ENCODE measurements at regions not wholly inside any gene's neighbourhood (a gene's known extent, or its start where the extent isn't known, plus 50 kb on each side); places are given as distances from the start of the nearest gene placed in this dataset.

- no peaks in the 10 kb centered on the region for H3K36me3 Mint-ChIP-seq (ENCODE audit: insufficient read depth, unreplicated experiment)
- intact Hi-C loops (cut with micrococcal nuclease; ENCODE audit: unreplicated experiment), result no loop called here
- Histone ChIP-seq H3K36me3 (ENCODE audit: control insufficient read depth, insufficient read depth, low read length) (no peaks in the 10 kb centered on the region), H3K27me3 (replicated peaks; ENCODE audit: control insufficient read depth, insufficient read depth, low read length) (no peaks in the 10 kb centered on the region), H3K4me1 (peaks cover 7% of the 10 kb centered on the region), H3K9me3 (no peaks in the 10 kb centered on the region), H3K4me3 (ENCODE audit: low read depth, low read length) (no peak overlapping the region)
- peak overlapping the region; percentile 2 for H3K27ac Mint-ChIP-seq (ENCODE audit: unreplicated experiment)
- no peak for TF ChIP-seq CTCF (IDR thresholded peaks at IDR 0.05; ENCODE audit: insufficient read depth in 1 of 2, low read depth in 1 of 2, low read length in 1 of 2, severe bottlenecking in 1 of 2, unreplicated experiment in 1 of 2)
- no TSS peak for BruUV-seq (replicated peaks)
- H3K27me3 Mint-ChIP-seq (ENCODE audit: insufficient read depth, unreplicated experiment), result no peaks in the 10 kb centered on the region
- DNase-seq, result no peak
- no peaks in the 10 kb centered on the region for H3K9me3 Mint-ChIP-seq (ENCODE audit: unreplicated experiment)
- CTCF ChIA-PET, result no interaction called here
- peaks cover 18% of the 10 kb centered on the region for H3K4me1 Mint-ChIP-seq (ENCODE audit: low read depth, unreplicated experiment)
- H3K4me3 Mint-ChIP-seq (ENCODE audit: unreplicated experiment), result no peak overlapping the region
- POLR2A ChIA-PET, result no interaction called here
Measured at GRCh38 chr2:41955316-41956043, 92.3 kb upstream of the PKDCC start.

- H3K4me3 Mint-ChIP-seq (ENCODE audit: unreplicated experiment), result no peak overlapping the region
Measured at GRCh38 chr2:41957431-41957830, 90.4 kb upstream of the PKDCC start.

GRCh38 chr2:41958251-41958650 lies 89.6 kb upstream of the PKDCC start:
- H3K9me3 ChIP-seq, result no peaks in the 10 kb centered on the region
- intact Hi-C loops (cut with micrococcal nuclease; ENCODE audit: unreplicated experiment), result no loop called here
- no peak overlapping the region for H3K4me3 ChIP-seq (ENCODE audit: low read depth, low read length)
- Mint-ChIP-seq H3K27ac (ENCODE audit: unreplicated experiment) (no peak overlapping the region), H3K4me3 (ENCODE audit: unreplicated experiment) (no peak overlapping the region), H3K9me3 (ENCODE audit: unreplicated experiment) (no peaks in the 10 kb centered on the region), H3K27me3 (ENCODE audit: insufficient read depth, unreplicated experiment) (no peaks in the 10 kb centered on the region), H3K4me1 (ENCODE audit: low read depth, unreplicated experiment) (peaks cover 25% of the 10 kb centered on the region), H3K36me3 (ENCODE audit: insufficient read depth, unreplicated experiment) (no peaks in the 10 kb centered on the region)
- no peak for DNase-seq
- POLR2A ChIA-PET, result no interaction called here
- no peaks in the 10 kb centered on the region for H3K27me3 ChIP-seq (replicated peaks; ENCODE audit: control insufficient read depth, insufficient read depth, low read length)
- no peaks in the 10 kb centered on the region for H3K36me3 ChIP-seq (ENCODE audit: control insufficient read depth, insufficient read depth, low read length)
- BruUV-seq (replicated peaks), result no TSS peak
- TF ChIP-seq CTCF (IDR thresholded peaks at IDR 0.05; ENCODE audit: insufficient read depth in 1 of 2, low read depth in 1 of 2, low read length in 1 of 2, severe bottlenecking in 1 of 2, unreplicated experiment in 1 of 2), result no peak
- peaks cover 6% of the 10 kb centered on the region for H3K4me1 ChIP-seq
- CTCF ChIA-PET, result no interaction called here

More at GRCh38 chr2:41957431-41957830, 90.4 kb upstream of the PKDCC start:
- Mint-ChIP-seq H3K4me1 (ENCODE audit: low read depth, unreplicated experiment) (peaks cover 24% of the 10 kb centered on the region), H3K9me3 (ENCODE audit: unreplicated experiment) (no peaks in the 10 kb centered on the region), H3K36me3 (ENCODE audit: insufficient read depth, unreplicated experiment) (no peaks in the 10 kb centered on the region), H3K27me3 (ENCODE audit: insufficient read depth, unreplicated experiment) (no peaks in the 10 kb centered on the region), H3K27ac (ENCODE audit: unreplicated experiment) (no peak overlapping the region)
- no peak for DNase-seq
- intact Hi-C loops (cut with micrococcal nuclease; ENCODE audit: unreplicated experiment), result no loop called here
- Histone ChIP-seq H3K9me3 (no peaks in the 10 kb centered on the region), H3K27me3 (replicated peaks; ENCODE audit: control insufficient read depth, insufficient read depth, low read length) (no peaks in the 10 kb centered on the region), H3K4me1 (no peaks in the 10 kb centered on the region), H3K4me3 (ENCODE audit: low read depth, low read length) (no peak overlapping the region), H3K36me3 (ENCODE audit: control insufficient read depth, insufficient read depth, low read length) (no peaks in the 10 kb centered on the region)
- TF ChIP-seq CTCF (IDR thresholded peaks at IDR 0.05; ENCODE audit: insufficient read depth in 1 of 2, low read depth in 1 of 2, low read length in 1 of 2, severe bottlenecking in 1 of 2, unreplicated experiment in 1 of 2), result no peak
- BruUV-seq (replicated peaks), result no TSS peak
- ChIA-PET CTCF (no interaction called here), POLR2A (no interaction called here)
